RWPE2 (cell line): ENCODE measurements at regions not wholly inside any gene's neighbourhood (a gene's known extent, or its start where the extent isn't known, plus 50 kb on each side); places are given as distances from the start of the nearest gene placed in this dataset.

Experiments used
- ATAC-seq: fragments of 200-7000 bp; cut with Tn5 transposase; 3 replicates; pipeline ENCODE4 v1.9.1; 2021; ENCODE audit warnings: low read depth
- DNase-seq: peaks from one replicate; pipeline ENCODE4 v3.0.0-alpha.2; 2020; ENCODE audit warnings: low spot score
- H3K27ac ChIP-seq: fragments of 450-650 bp; 2 replicates; pipeline ENCODE4 v1.5.1; 2017; ENCODE audit warnings: mild to moderate bottlenecking; ENCODE audit not compliant: poor library complexity, severe bottlenecking
- H3K27me3 ChIP-seq: fragments of 250-450 bp; sonication (Bioruptor Pico); 2 replicates; pipeline ENCODE4 v1.5.1; 2021; ENCODE audit warnings: mild to moderate bottlenecking, moderate library complexity; ENCODE audit not compliant: insufficient read depth, poor library complexity, severe bottlenecking
- H3K36me3 ChIP-seq: fragments of 250-450 bp; sonication (Bioruptor Pico); 2 replicates; pipeline ENCODE4 v1.5.1; 2020; ENCODE audit warnings: low read depth, mild to moderate bottlenecking, moderate library complexity
- H3K4me1 ChIP-seq: fragments of 250-450 bp; sonication (Bioruptor Pico); 2 replicates; pipeline ENCODE4 v1.5.1; 2021; ENCODE audit warnings: mild to moderate bottlenecking, moderate library complexity; ENCODE audit not compliant: insufficient read depth, poor library complexity, severe bottlenecking
- H3K4me3 ChIP-seq: fragments of 250-450 bp; sonication (Bioruptor Pico); 2 replicates; pipeline ENCODE4 v1.5.1; 2021; ENCODE audit warnings: mild to moderate bottlenecking, moderate library complexity; ENCODE audit not compliant: severe bottlenecking
- H3K9me3 ChIP-seq: fragments of 250-450 bp; sonication (Bioruptor Pico); 2 replicates; pipeline ENCODE4 v1.5.1; 2021; ENCODE audit warnings: mild to moderate bottlenecking, moderate library complexity; ENCODE audit not compliant: severe bottlenecking
- TF ChIP-seq, protein P1 (sequence below): fragments of 450-650 bp; IDR thresholded peaks from one replicate; pipeline ENCODE4 v1.5.1; 2017; ENCODE audit warnings: mild to moderate bottlenecking, moderate library complexity; ENCODE audit not compliant: poor library complexity, severe bottlenecking

DNA sequence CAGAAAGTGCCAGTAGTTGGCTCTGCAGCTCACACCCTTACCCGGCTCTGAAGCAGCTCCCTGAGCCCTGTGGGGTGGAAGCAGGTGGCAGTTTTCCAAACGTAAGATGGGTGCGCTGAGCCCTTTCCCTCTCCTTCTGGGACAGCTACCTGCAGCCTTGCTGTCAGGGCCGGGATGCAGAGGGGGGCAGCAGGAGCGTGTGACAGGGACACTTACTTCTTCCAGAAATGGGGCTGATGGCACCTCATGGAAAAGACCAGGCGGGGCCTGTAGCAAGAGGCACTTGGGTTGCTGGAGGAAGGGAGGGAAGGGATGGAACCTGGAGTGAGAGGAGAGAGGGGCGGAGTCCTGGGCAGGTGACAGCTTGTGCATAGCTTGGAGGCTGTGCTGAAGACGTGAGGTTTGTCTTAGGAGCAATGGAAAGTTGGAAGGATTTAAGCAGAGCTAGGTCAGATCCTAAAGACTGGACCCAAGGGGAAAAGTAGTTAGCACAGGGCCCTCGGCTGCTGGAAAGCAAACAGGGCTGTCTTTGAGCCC, 216.8 kb upstream of the RPL38 start:
- no peaks in the 10 kb centered on the region for H3K4me1 ChIP-seq
- no peak for ATAC-seq
- H3K9me3 ChIP-seq = no peaks in the 10 kb centered on the region
- H3K36me3 ChIP-seq = no peaks in the 10 kb centered on the region
- peaks cover 3% of the 10 kb centered on the region for H3K27me3 ChIP-seq
- H3K27ac ChIP-seq = no peak overlapping the region
- TF ChIP-seq, protein P1, sequence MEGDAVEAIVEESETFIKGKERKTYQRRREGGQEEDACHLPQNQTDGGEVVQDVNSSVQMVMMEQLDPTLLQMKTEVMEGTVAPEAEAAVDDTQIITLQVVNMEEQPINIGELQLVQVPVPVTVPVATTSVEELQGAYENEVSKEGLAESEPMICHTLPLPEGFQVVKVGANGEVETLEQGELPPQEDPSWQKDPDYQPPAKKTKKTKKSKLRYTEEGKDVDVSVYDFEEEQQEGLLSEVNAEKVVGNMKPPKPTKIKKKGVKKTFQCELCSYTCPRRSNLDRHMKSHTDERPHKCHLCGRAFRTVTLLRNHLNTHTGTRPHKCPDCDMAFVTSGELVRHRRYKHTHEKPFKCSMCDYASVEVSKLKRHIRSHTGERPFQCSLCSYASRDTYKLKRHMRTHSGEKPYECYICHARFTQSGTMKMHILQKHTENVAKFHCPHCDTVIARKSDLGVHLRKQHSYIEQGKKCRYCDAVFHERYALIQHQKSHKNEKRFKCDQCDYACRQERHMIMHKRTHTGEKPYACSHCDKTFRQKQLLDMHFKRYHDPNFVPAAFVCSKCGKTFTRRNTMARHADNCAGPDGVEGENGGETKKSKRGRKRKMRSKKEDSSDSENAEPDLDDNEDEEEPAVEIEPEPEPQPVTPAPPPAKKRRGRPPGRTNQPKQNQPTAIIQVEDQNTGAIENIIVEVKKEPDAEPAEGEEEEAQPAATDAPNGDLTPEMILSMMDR = no peak
- no peak for DNase-seq
- no peak overlapping the region for H3K4me3 ChIP-seq

DNA sequence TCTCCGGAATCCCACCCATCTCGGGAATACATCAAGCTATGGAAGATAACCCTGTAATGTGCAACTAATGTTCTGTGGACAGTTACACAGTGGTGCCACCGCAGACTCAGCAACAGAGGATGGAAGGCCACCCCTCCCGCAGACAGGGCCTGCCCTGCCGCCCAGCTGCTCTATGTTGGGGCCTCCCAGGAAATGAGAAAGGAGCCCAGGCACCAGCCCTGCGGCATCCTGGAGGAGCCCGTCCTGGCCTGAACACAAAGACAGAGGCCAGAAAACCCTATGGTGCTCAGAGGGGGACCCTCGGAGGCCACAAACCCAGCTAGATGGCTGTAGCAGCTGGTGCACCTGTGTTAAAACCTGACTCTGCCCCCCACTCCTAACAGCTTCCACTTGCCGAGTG, 216.1 kb upstream of the RPL38 start:
- Histone ChIP-seq H3K27ac (no peak overlapping the region), H3K27me3 (peaks cover 3% of the 10 kb centered on the region), H3K4me1 (no peaks in the 10 kb centered on the region), H3K36me3 (no peaks in the 10 kb centered on the region), H3K9me3 (no peaks in the 10 kb centered on the region), H3K4me3 (no peak overlapping the region)
- TF ChIP-seq, protein P1 = no peak
- no peak for ATAC-seq
- no peak for DNase-seq

DNA sequence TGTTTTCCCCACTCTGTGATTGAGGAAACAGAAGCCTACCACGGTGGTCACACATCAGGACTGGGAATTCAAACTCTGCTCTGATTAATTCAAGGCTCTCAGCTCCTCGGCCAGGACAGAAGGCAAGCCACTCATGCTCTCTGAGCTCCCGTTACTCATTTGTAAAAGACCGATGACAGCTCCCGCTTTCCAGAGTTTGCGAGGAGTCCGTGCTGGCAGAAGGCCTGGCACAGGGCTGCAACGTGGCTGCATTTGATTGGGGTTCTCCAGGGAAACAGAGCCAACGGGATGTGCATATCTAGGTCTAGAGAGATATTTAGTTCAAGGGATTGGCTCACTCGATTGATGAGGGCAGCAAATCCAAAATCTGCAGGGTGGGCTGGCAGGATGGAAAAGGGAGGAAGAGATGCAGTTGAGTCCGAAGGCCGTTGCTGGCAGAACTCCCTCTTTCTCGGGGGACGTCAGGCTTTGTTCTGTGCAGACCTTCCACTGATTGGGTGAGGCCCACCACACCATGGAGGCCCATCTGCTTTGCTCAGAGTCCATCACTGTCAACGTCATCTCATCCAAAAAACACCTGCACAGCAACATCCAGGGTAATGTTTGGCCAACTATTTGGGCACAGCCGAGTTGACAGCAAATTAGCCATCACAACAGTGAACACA, 215.5 kb upstream of the RPL38 start:
- Histone ChIP-seq H3K4me1 (no peaks in the 10 kb centered on the region), H3K4me3 (no peak overlapping the region), H3K9me3 (no peaks in the 10 kb centered on the region), H3K27me3 (peaks cover 3% of the 10 kb centered on the region), H3K36me3 (no peaks in the 10 kb centered on the region), H3K27ac (no peak overlapping the region)
- TF ChIP-seq, protein P1 = no peak
- ATAC-seq = no peak
- no peak for DNase-seq

DNA sequence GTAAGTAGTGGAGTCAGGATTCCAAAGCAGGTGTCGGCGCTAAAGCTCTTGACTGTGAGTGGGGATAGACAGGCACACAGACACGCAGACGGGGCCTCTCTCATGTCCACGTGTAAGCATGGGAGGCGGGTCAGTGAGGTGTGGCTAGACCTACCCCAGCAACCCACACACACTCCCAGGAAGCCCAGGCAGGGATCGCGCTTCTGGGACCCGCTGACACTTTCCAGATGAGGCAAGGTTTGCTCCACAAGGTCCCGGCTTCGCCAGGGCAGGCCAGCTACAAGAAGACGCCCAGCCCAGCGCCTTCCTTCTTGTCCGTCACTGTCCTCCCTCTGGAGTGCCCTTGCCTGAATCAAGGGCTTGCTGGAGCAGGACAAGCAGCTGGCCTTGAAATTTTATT, 213.8 kb upstream of the RPL38 start:
- Histone ChIP-seq H3K4me1 (no peaks in the 10 kb centered on the region), H3K4me3 (no peak overlapping the region), H3K27ac (no peak overlapping the region), H3K9me3 (no peaks in the 10 kb centered on the region), H3K36me3 (no peaks in the 10 kb centered on the region), H3K27me3 (peaks cover 3% of the 10 kb centered on the region)
- DNase-seq (no peak), ATAC-seq (no peak)
- TF ChIP-seq, protein P1 = no peak

DNA sequence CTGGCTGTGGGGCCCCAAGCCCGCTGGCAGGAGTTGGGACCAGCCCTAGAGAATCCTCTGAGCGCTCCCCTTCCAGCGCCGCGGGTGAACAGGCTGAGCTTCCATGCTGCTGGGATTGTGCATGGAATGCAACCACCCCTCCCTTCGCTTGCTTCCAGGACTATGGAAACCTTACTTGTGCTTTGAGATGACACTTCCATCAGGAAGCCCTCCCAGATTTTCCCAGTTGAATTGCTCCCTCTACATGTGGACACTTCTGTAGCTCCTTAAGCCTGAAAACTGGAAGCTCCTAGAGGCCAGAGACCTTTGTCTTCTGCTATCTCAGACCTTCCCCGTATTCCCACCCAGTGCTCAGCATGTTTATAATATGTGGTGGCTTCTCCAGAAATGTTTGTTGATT, 213.2 kb upstream of the RPL38 start:
- H3K9me3 ChIP-seq = no peaks in the 10 kb centered on the region
- no peaks in the 10 kb centered on the region for H3K36me3 ChIP-seq
- no peaks in the 10 kb centered on the region for H3K4me1 ChIP-seq
- H3K4me3 ChIP-seq = no peak overlapping the region
- H3K27me3 ChIP-seq = peaks cover 3% of the 10 kb centered on the region
- ATAC-seq (no peak), DNase-seq (no peak)
- TF ChIP-seq, protein P1 = no peak
- no peak overlapping the region for H3K27ac ChIP-seq
